ENCODE measurements at regions not wholly inside any gene's neighbourhood (a gene's known extent, or its start where the extent isn't known, plus 50 kb on each side); places are given as distances from the start of the nearest gene placed in this dataset.

DNA sequence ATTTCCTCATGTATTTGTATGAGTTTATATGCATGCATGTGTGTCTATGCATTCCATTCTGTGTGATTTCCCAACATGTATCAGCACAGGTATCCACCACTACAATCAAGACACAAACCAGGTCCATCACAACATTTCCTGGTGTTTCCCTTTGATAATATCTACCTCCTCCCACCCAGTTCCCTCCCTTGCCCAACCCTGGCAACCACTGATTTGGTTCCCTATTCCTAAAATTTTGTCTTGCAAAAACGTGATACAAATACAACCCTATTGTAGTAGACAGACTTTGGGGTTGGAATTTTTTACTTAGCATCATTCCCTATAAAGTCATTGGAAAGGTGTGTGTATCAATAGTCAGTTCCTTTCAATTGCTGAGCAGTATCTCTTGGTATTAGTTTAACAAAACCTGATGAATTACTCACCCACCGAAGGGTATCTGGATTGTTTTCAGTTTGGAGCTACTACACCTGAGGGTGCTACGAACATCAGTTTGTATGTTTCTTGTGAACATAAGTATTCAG, 51.8 kb upstream of the IGLL5 start:
- no peak for DNase-seq (ENCODE audit: low read depth in 4 of 4, low spot score in 3 of 4)

GRCh38 chr22:22836635-22837034, 51.0 kb upstream of the IGLL5 start:
- DNase-seq (ENCODE audit: low read depth in 4 of 4, low spot score in 3 of 4): no peak
